HG02884 (cell line): ENCODE measurements at regions not wholly inside any gene's neighbourhood (a gene's known extent, or its start where the extent isn't known, plus 50 kb on each side); places are given as distances from the start of the nearest gene placed in this dataset.
"Not testable (repeated sequence)": the region's sequence is repeated elsewhere in the genome, so short reads cannot be mapped to it uniquely, and the experiment has no call there.

ENCODE experiments used
- ATAC-seq: cut with Tn5 transposase; IDR thresholded peaks from one replicate; pipeline ENCODE4 v1.9.1; 2021; ENCODE audit warnings: mild to moderate bottlenecking, moderate library complexity; ENCODE audit not compliant: unreplicated experiment

DNA sequence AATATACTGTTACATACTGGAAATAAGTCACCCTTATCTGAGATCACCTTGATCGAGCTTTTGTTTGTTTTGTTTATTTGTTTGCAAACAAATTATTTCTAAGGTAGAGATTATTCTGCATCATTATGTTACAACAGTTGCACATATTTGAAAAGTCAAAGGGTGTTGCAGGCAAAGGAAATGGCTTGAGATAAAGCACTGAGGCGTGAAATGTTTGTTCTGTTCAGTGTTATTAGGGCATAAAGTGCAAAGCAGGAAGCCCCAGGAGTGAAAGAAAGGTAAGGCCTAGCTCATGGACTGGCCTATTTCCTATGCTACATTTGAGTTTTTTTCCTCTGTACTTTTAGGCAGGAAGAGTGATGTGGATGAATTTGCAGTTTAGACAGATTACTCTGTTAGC is 1815.6 kb upstream of the LRRTM1 start:
- ATAC-seq: no peak

- no peak for ATAC-seq
Observed at GRCh38 chr2:82109418-82109817, 1804.9 kb upstream of the LRRTM1 start.

GRCh38 chr2:82098617-82099016 is 1794.1 kb upstream of the LRRTM1 start:
- no peak for ATAC-seq

GRCh38 chr2:82089518-82089917 is 1785.0 kb upstream of the LRRTM1 start:
- ATAC-seq: no peak

GRCh38 chr2:82084679-82085392 is 1780.3 kb upstream of the LRRTM1 start:
- ATAC-seq: no peak

- no peak for ATAC-seq
Observed at GRCh38 chr2:82075875-82076274, 1771.3 kb upstream of the LRRTM1 start.

DNA sequence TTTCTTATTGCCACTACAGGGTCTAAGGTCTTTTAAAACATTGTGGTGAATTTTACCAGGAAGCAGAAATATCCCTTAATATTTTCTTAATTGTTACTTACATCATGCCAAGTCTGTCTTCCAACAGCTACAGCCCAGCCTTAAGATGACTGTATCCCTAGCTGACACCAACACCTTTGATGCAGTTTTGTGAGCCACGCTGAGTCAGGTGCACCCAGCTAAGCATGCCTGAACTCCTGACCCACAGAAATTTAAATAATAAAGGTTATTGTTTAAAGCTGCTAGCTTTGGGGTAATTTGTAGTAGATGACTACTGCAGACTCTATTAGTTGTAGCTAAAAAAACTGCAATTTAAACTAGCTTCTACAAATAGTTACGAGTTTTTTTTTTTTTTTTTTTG is 1757.9 kb upstream of the LRRTM1 start:
- no peak for ATAC-seq

DNA sequence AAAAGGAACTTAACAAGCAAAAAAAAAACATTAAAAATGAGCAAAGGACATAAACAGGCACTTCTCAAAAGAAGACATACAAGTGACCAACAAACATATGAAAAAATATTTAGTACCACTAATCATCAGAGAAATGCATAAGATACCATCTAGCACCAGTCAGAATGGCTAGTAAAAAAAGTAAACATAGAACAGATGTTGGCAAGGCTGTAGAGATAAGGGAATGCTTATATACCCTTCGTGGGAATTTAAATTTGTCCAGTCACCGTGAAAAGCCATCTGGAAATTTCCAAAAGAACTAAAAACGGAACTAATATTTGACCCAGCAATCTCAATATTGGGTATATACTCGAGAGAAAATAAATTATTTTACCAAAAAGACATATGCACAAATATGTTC is 1751.3 kb upstream of the LRRTM1 start:
- ATAC-seq: no peak

DNA sequence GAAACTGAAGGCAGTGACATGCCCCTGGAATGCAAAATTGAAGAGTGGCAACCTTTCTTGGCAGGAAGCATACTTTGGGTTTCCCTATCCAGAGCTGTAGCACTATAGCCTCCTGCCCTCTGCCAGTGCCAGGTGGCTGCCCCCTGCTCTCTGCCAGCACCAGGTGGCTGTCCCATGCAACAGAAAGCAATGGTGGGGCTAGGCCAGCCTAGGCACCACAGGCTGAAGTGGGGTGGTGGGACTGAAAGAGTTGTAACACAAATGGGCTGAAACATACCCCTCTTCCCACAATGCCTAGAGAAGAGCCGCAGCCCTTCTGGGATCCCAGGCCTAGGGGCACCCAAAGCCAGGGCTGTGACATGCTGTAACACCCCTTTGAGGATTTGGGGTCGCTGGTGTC is 1739.3 kb upstream of the LRRTM1 start:
- no peak for ATAC-seq

GRCh38 chr2:82027921-82028615 is 1723.5 kb upstream of the LRRTM1 start:
- no peak for ATAC-seq

- no peak for ATAC-seq
Observed at GRCh38 chr2:82023710-82024109, 1719.2 kb upstream of the LRRTM1 start.

GRCh38 chr2:82013641-82014040 is 1709.1 kb upstream of the LRRTM1 start:
- no peak for ATAC-seq

- no peak for ATAC-seq
Observed at GRCh38 chr2:82007071-82007664, 1702.6 kb upstream of the LRRTM1 start.

DNA sequence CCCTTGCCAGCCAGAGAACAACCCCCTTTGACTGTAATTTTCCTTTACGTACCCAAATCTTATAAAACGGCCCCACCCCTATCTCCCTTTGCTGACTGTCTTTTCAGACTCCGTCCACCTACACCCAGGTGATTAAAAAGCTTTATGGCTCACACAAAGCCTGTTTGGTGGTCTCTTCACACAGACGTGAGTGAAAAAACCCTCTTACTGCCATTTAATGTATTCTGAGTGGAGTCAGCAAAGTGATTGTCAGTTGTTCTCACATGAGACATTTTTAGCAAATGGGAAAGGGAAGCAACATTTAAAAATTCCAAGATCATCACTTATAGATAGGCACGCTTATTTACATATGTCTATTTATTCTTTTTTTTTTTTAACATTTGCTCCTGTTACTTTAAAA is 1701.3 kb upstream of the LRRTM1 start:
- not testable (repeated sequence) for ATAC-seq

DNA sequence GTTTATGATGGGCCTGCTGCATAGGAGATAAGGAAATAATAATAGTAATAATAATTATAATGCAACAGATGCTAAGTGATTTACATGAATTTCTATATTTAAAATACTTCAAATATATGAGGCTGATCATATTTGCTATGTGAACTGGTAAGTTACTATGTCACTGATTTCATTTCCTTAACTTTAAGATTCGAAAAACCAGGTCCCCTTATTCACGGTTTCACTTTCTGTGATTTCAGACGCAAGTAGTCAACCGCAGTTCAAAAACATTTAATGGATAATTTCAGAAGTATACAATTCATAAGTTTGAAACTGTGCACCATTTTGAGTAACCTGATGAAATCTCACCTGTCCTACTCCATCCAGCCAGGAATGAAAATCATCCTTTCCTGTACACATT is 1697.1 kb upstream of the LRRTM1 start:
- no peak for ATAC-seq

DNA sequence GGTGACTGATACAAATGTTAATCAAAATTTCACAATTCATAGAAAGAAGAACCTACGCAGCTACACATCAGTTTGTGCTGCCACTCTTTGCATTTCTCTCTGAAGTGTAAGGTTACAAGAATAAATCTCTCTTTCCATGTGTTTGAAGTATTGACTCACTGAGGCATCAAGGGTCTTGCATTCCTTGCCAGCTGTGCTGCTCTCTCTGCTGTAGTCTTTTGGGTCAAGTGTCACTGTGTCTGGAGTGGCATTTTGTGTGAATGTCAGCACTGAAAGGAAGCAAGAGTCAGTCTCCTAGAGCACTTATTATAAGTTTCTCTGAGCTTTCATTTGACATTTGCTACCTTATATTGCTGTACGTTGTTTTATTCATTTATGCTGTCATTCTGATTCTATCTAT is 1696.1 kb upstream of the LRRTM1 start:
- ATAC-seq: no peak

DNA sequence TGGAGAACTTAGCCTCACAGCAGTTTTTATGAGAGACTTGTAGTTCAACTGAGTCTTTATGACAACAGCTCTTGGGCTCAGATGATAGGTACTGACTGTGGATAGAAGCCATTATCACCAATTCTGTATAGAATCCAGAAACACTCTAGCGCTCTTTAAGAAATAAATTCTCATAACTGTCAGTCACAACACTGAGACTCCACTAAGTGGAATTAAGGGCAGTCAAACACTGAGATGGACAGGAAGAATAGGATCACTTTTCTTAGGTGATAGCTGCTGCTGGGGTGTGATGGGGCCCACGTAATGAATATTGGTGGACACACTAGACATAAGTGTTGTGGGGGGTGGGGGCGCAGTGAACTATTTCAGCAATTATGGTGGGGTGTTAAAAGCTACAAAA is 1691.8 kb upstream of the LRRTM1 start:
- no peak for ATAC-seq

DNA sequence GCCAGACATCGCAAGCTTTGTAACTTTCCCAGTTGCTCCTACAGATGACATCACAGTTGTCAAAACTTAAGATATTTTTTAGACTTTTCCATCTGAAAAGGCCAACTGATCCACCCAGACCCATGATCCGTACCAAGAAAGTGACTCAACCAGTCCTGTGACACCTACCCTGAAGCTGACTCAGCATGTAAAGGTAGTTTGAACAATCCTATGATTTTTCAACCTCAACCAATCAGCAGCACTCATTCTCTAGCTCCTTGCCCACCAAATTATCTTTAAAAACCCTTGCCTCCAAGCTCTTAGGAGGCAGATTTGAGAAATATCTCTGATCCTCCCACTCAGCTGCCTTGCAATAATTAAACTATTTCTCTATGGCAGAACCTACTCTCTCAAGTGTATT is 1686.7 kb upstream of the LRRTM1 start:
- ATAC-seq: no peak

GRCh38 chr2:81987370-81987769 is 1682.8 kb upstream of the LRRTM1 start:
- no peak for ATAC-seq

- no peak for ATAC-seq
Observed at GRCh38 chr2:81984969-81985637, 1680.6 kb upstream of the LRRTM1 start.

GRCh38 chr2:81981585-81981984 is 1677.0 kb upstream of the LRRTM1 start:
- no peak for ATAC-seq

- ATAC-seq: no peak
Observed at GRCh38 chr2:81979086-81979485, 1674.5 kb upstream of the LRRTM1 start.
